SK-N-MC (cell line): ENCODE measurements at regions not wholly inside any gene's neighbourhood (a gene's known extent, or its start where the extent isn't known, plus 50 kb on each side); places are given as distances from the start of the nearest gene placed in this dataset.

Experiments
- DNase-seq: peaks from one replicate; pipeline ENCODE4 v3.0.0-alpha.2; 2011; ENCODE audit warnings: low read depth, low spot score
- H3K27ac ChIP-seq: fragments of 200-600 bp; sonication (generic); 2 replicates; pipeline ENCODE4 v1.5.1; 2016; ENCODE audit warnings: mixed run types
- H3K36me3 ChIP-seq: fragments of 200-600 bp; sonication (generic); 2 replicates; pipeline ENCODE4 v1.6.1; 2017; ENCODE audit warnings: antibody characterized with exemption, low read length, mixed read lengths; ENCODE audit not compliant: insufficient read depth
- H3K4me3 ChIP-seq: fragments of 200-600 bp; sonication (generic); 2 replicates; pipeline ENCODE4 v1.5.1; 2016
- H3K9ac ChIP-seq: fragments of 200-600 bp; sonication (generic); 2 replicates; pipeline ENCODE4 v1.8.0; 2017; ENCODE audit warnings: mixed run types, mixed read lengths; ENCODE audit not compliant: insufficient read length
- H3K9me3 ChIP-seq: fragments of 200-600 bp; sonication (generic); 2 replicates; pipeline ENCODE4 v1.6.1; 2017; ENCODE audit warnings: low read depth, mild to moderate bottlenecking, antibody characterized with exemption, low read length, moderate library complexity, mixed read lengths
- EZH2 ChIP-seq: fragments of 200-600 bp; sonication (generic); IDR thresholded peaks from one replicate; pipeline ENCODE4 v1.6.1; 2017; ENCODE audit warnings: antibody characterized with exemption
- FOXP2 ChIP-seq: optimal IDR thresholded peaks from 2 replicates; pipeline ENCODE3; 2011; ENCODE audit warnings: mild to moderate bottlenecking, moderate library complexity; ENCODE audit not compliant: insufficient read depth; ENCODE audit errors: extremely low read length, control extremely low read depth
- POLR2AphosphoS5 ChIP-seq: IDR thresholded peaks from 2 replicates; pipeline ENCODE4 v1.6.1; 2012; ENCODE audit warnings: mild to moderate bottlenecking, low read depth, low read length, borderline replicate concordance

DNA sequence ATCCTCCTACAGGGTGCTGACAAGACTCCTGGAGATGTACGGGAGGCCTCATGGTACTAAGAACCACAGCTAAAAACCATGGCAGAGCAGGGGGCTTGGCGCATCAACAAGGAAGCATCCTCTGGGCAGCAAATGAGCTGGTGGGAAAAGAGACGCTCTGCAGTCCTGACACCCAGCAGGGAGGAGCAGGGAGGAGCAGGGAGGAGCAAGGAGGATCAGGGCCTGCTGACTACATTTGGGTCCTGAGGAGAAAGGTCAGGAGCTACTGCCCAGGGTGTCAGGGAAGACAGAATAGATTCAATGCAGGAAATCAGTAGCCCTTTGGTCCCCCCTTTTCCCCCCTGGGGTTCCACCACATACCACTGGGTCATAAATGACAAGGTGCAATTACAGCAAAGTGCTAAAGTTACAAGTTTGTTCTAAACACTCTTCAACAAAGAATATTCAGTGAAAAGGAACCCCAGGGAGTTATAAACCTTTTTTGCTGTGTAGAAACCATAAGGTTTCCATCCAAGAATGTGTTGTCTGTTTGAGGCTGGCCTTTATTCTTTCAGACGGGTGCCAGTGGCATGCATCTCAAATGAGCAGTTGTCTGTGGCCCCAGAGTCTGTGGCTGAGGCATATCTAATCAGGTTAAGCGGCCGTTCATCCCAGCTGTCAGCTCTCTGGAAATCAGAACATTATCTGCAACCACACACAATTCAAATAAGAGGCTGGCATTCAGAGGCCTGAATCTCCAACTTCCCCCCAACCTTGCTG, 325.0 kb downstream of the CDC5L start:
- DNase-seq: no peak
- Histone ChIP-seq H3K36me3 (no peaks in the 10 kb centered on the region), H3K4me3 (no peak overlapping the region)

DNA sequence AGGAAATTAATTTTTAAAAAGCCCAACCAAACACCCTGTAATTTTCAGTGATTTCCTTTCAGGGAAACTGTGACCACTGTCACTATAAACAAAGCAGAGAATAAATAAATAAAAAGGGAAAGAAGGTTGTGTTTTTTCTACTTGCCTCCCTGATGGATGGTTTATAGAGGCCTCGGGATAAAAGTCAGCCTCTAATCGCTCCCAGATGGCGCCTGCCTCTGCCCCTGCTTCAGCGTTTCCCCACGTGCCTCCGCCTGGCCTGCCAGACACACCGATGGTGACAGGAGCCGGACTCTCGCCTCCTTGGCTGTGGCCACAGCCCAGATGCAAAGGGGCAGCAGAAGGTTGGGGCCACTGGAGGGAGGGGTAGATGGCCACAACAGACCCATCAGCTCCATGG, 327.7 kb downstream of the CDC5L start:
- no peak for DNase-seq
- Histone ChIP-seq H3K9ac (no peak overlapping the region), H3K9me3 (no peaks in the 10 kb centered on the region), H3K36me3 (no peaks in the 10 kb centered on the region), H3K27ac (no peak overlapping the region), H3K4me3 (no peak overlapping the region)
- TF ChIP-seq POLR2AphosphoS5: no peak
- TF ChIP-seq FOXP2: no peak
- no peak for TF ChIP-seq EZH2

More for the DNA sequence above, 325.0 kb downstream of the CDC5L start:
- no peak overlapping the region for H3K27ac ChIP-seq
- no peaks in the 10 kb centered on the region for H3K9me3 ChIP-seq
- H3K9ac ChIP-seq: no peak overlapping the region
- TF ChIP-seq FOXP2 (no peak), EZH2 (no peak), POLR2AphosphoS5 (no peak)

- DNase-seq: no peak
- Histone ChIP-seq H3K9me3 (no peaks in the 10 kb centered on the region), H3K9ac (no peak overlapping the region), H3K4me3 (no peak overlapping the region), H3K27ac (no peak overlapping the region), H3K36me3 (no peaks in the 10 kb centered on the region)
- TF ChIP-seq EZH2 (no peak), POLR2AphosphoS5 (no peak), FOXP2 (no peak)
Measured at GRCh38 chr6:44715925-44716324, 328.4 kb downstream of the CDC5L start.

- Histone ChIP-seq H3K36me3 (no peaks in the 10 kb centered on the region), H3K9ac (no peak overlapping the region), H3K27ac (no peak overlapping the region), H3K4me3 (no peak overlapping the region), H3K9me3 (no peaks in the 10 kb centered on the region)
- DNase-seq: no peak
- no peak for TF ChIP-seq FOXP2
- TF ChIP-seq EZH2: no peak
- no peak for TF ChIP-seq POLR2AphosphoS5
Measured at GRCh38 chr6:44717431-44717830, 329.9 kb downstream of the CDC5L start.

GRCh38 chr6:44721954-44722578, 334.6 kb downstream of the CDC5L start:
- no peak for DNase-seq
- H3K27ac ChIP-seq: no peak overlapping the region
- H3K4me3 ChIP-seq: no peak overlapping the region
- TF ChIP-seq FOXP2 (no peak), POLR2AphosphoS5 (no peak)
- no peaks in the 10 kb centered on the region for H3K36me3 ChIP-seq
- H3K9me3 ChIP-seq: no peaks in the 10 kb centered on the region
- H3K9ac ChIP-seq: no peak overlapping the region

GRCh38 chr6:44722736-44723135, 335.2 kb downstream of the CDC5L start:
- DNase-seq: no peak
- no peak overlapping the region for H3K4me3 ChIP-seq
- no peak overlapping the region for H3K27ac ChIP-seq
- TF ChIP-seq EZH2 (no peak), FOXP2 (no peak), POLR2AphosphoS5 (no peak)
- H3K9ac ChIP-seq: no peak overlapping the region
- H3K36me3 ChIP-seq: no peaks in the 10 kb centered on the region
- no peaks in the 10 kb centered on the region for H3K9me3 ChIP-seq

- no peaks in the 10 kb centered on the region for H3K36me3 ChIP-seq
- no peak overlapping the region for H3K9ac ChIP-seq
- no peak for DNase-seq
- TF ChIP-seq EZH2: no peak
- TF ChIP-seq POLR2AphosphoS5: no peak
- no peak for TF ChIP-seq FOXP2
- no peaks in the 10 kb centered on the region for H3K9me3 ChIP-seq
- H3K4me3 ChIP-seq: no peak overlapping the region
- H3K27ac ChIP-seq: no peak overlapping the region
Measured at GRCh38 chr6:44723439-44724197, 336.1 kb downstream of the CDC5L start.

- Histone ChIP-seq H3K9ac (no peak overlapping the region), H3K4me3 (no peak overlapping the region), H3K9me3 (no peaks in the 10 kb centered on the region), H3K36me3 (no peaks in the 10 kb centered on the region), H3K27ac (no peak overlapping the region)
- no peak for TF ChIP-seq FOXP2
- TF ChIP-seq EZH2: no peak
- TF ChIP-seq POLR2AphosphoS5: no peak
- DNase-seq: no peak
Measured at GRCh38 chr6:44725070-44725469, 337.6 kb downstream of the CDC5L start.
